IMR-90 (cell line): ENCODE measurements at regions not wholly inside any gene's neighbourhood (a gene's known extent, or its start where the extent isn't known, plus 50 kb on each side); places are given as distances from the start of the nearest gene placed in this dataset.

Source experiments
- ATAC-seq: fragments of 200-7000 bp; cut with Tn5 transposase; 2 replicates; pipeline ENCODE4 v1.9.1; 2020; ENCODE audit warnings: low read depth, mild to moderate bottlenecking, moderate library complexity
- BruUV-seq: library from RNA; stranded (reverse); fragments of 400-500 nt; replicated peaks from 2 replicates; lab custom pipeline; 2021; lab: Mats Ljungman, UMichigan
- CTCF ChIA-PET: fragments of 300-600 bp; formaldehyde crosslinking; extraction: SDS; loops from one replicate; lab custom pipeline; 2021; ENCODE audit warnings: antibody characterized with exemption; lab: Yijun Ruan, JAX
- POLR2A ChIA-PET: fragments of 300-600 bp; sonication (Branson Sonifier 250); formaldehyde crosslinking; loops from one replicate; lab custom pipeline; 2022; ENCODE audit warnings: antibody characterized with exemption; ENCODE audit not compliant: unreplicated experiment; lab: Charles Lee
- DNase-seq: peaks from one replicate; pipeline ENCODE4 v3.0.0; 2013
- H2AFZ ChIP-seq: replicated peaks from 2 replicates; pipeline ENCODE3; 2013; ENCODE audit warnings: low read length, mild to moderate bottlenecking; ENCODE audit not compliant: poor library complexity
- H2AK5ac ChIP-seq: 2 replicates; pipeline ENCODE4 v1.6.1; 2013; ENCODE audit warnings: low read depth, low read length, inconsistent platforms
- H2AK9ac ChIP-seq: replicated peaks from 2 replicates; pipeline ENCODE3; 2013; ENCODE audit warnings: mild to moderate bottlenecking, low read depth, low read length, moderate library complexity; ENCODE audit not compliant: poor library complexity
- H2BK120ac ChIP-seq: 2 replicates; pipeline ENCODE4 v1.6.1; 2013; ENCODE audit warnings: low read depth, low read length, inconsistent platforms
- H2BK15ac ChIP-seq: 3 replicates; pipeline ENCODE4 v1.6.1; 2013; ENCODE audit warnings: low read depth, low read length, inconsistent platforms
- H2BK20ac ChIP-seq: 2 replicates; pipeline ENCODE4 v1.6.1; 2013; ENCODE audit warnings: low read depth, mild to moderate bottlenecking, inconsistent platforms, low read length, moderate library complexity
- H2BK5ac ChIP-seq: 2 replicates; pipeline ENCODE4 v1.6.1; 2013; ENCODE audit warnings: mild to moderate bottlenecking, low read depth, low read length, inconsistent platforms; ENCODE audit not compliant: poor library complexity, severe bottlenecking
- H3K14ac ChIP-seq: replicated peaks from 2 replicates; pipeline ENCODE4 v1.6.1; 2013; ENCODE audit warnings: low read depth, low read length, inconsistent platforms
- H3K18ac ChIP-seq: 2 replicates; pipeline ENCODE4 v1.6.1; 2013; ENCODE audit warnings: low read depth, low read length, control low read depth
- H3K23ac ChIP-seq: 2 replicates; pipeline ENCODE4 v1.6.1; 2013; ENCODE audit warnings: low read depth, low read length, inconsistent platforms
- H3K27ac ChIP-seq: 2 replicates; pipeline ENCODE4 v1.5.1; 2013; ENCODE audit warnings: mild to moderate bottlenecking, control low read depth, low read length; ENCODE audit not compliant: insufficient read depth
- H3K27me3 ChIP-seq: 2 replicates; pipeline ENCODE4 v1.6.1; 2013; ENCODE audit warnings: low read length; ENCODE audit not compliant: control insufficient read depth, insufficient read depth
- H3K36me3 ChIP-seq: 2 replicates; pipeline ENCODE4 v1.6.1; 2013; ENCODE audit warnings: low read length, mixed read lengths; ENCODE audit not compliant: control insufficient read depth, insufficient read depth
- H3K4ac ChIP-seq: 2 replicates; pipeline ENCODE4 v1.6.1; 2013; ENCODE audit warnings: low read depth, low read length, inconsistent platforms
- H3K4me1 ChIP-seq: 2 replicates; pipeline ENCODE4 v1.6.1; 2013; ENCODE audit warnings: low read length, mixed read lengths; ENCODE audit not compliant: control insufficient read depth, insufficient read depth
- H3K4me2 ChIP-seq: 2 replicates; pipeline ENCODE4 v1.6.1; 2013; ENCODE audit warnings: low read depth, mild to moderate bottlenecking, control low read depth, low read length, moderate library complexity
- H3K4me3 ChIP-seq: 2 replicates; pipeline ENCODE4 v1.5.1; 2013; ENCODE audit warnings: low read depth, mild to moderate bottlenecking, control low read depth, low read length, moderate library complexity; ENCODE audit not compliant: insufficient read depth
- H3K56ac ChIP-seq: 2 replicates; pipeline ENCODE4 v1.6.1; 2013; ENCODE audit warnings: low read length, inconsistent platforms; ENCODE audit not compliant: insufficient read depth; ENCODE audit errors: extremely low read depth
- H3K79me1 ChIP-seq, 2 experiments: 2 replicates each; pipeline ENCODE4 v1.6.1; 2013; ENCODE audit warnings: low read length in 2 of 2, inconsistent platforms in 1 of 2, low read depth in 1 of 2
- H3K9ac ChIP-seq: 2 replicates; pipeline ENCODE4 v1.6.1; 2013; ENCODE audit warnings: low read depth, low read length, control low read depth
- H3K9me1 ChIP-seq: 2 replicates; pipeline ENCODE4 v1.6.1; 2013; ENCODE audit warnings: low read length, inconsistent platforms; ENCODE audit not compliant: insufficient read depth
- H3K9me3 ChIP-seq: 2 replicates; pipeline ENCODE4 v1.6.1; 2013; ENCODE audit warnings: low read length; ENCODE audit not compliant: control insufficient read depth, insufficient read depth
- H4K20me1 ChIP-seq: 2 replicates; pipeline ENCODE4 v1.6.1; 2013; ENCODE audit warnings: low read length, inconsistent platforms; ENCODE audit not compliant: insufficient read depth
- H4K5ac ChIP-seq: 2 replicates; pipeline ENCODE4 v1.6.1; 2013; ENCODE audit warnings: mild to moderate bottlenecking, low read depth, low read length, control low read depth
- H4K8ac ChIP-seq, 2 experiments: 2 replicates each; pipeline ENCODE4 v1.6.1; 2013; ENCODE audit warnings: low read depth in 2 of 2, low read length in 2 of 2, control low read depth in 1 of 2, inconsistent platforms in 1 of 2
- H4K91ac ChIP-seq: 2 replicates; pipeline ENCODE4 v1.6.1; 2013; ENCODE audit warnings: low read depth, low read length, inconsistent platforms; ENCODE audit not compliant: insufficient read depth
- FOS ChIP-seq: fragments of 150-350 bp; IDR thresholded peaks from 2 replicates; pipeline ENCODE4 v1.6.1; 2016; ENCODE audit warnings: low read depth, low read length
- MXI1 ChIP-seq: IDR thresholded peaks from 2 replicates; pipeline ENCODE4 v1.6.1; 2012; ENCODE audit warnings: low read depth, mild to moderate bottlenecking, low read length, moderate library complexity, borderline replicate concordance
- RFX5 ChIP-seq: IDR thresholded peaks from 2 replicates; pipeline ENCODE4 v1.8.0; 2012; ENCODE audit warnings: low read depth, mild to moderate bottlenecking, low read length, moderate library complexity
- WGBS, 2 experiments: methylation state at CpG; one replicate each; pipeline versions ENCODE4 v1.1.5 to v1.1.7; 2013; ENCODE audit warnings: missing lambda C conversion rate in 2 of 2; ENCODE audit not compliant: insufficient read length in 1 of 2; ENCODE audit errors: extremely low coverage in 2 of 2; 5-methylcytosine and 5-hydroxymethylcytosine counted together
- dilution Hi-C: fragments of 300-500 bp; cut with HindIII; formaldehyde crosslinking; loops from one replicate; pipeline ENCODE4 v1.14.3; 2018; ENCODE audit warnings: low sequenced_read_pairs; ENCODE audit not compliant: unreplicated experiment
- in situ Hi-C: fragments of 300-500 bp; cut with MboI; formaldehyde crosslinking; loops from 3 replicates; pipeline ENCODE4 v1.14.3; 2019; ENCODE audit warnings: low sequenced_read_pairs, inconsistent platforms, mixed read lengths
- intact Hi-C: fragments of 100-400 bp; cut with micrococcal nuclease; formaldehyde crosslinking; loops from 2 replicates; pipeline ENCODE4 v1.10.0; 2022

GRCh38 chr7:25296086-25296485 is 67.8 kb upstream of the NPVF start:
- POLR2A ChIA-PET: no interaction called here

More at GRCh38 chr7:25296086-25296485, 67.8 kb upstream of the NPVF start:
- H3K79me1 ChIP-seq: no peaks in the 10 kb centered on the region
- H3K4me1 ChIP-seq: no peaks in the 10 kb centered on the region
- H3K27me3 ChIP-seq: no peaks in the 10 kb centered on the region
- no peaks in the 10 kb centered on the region for H4K20me1 ChIP-seq
- no peaks in the 10 kb centered on the region for H3K36me3 ChIP-seq
- H2AFZ ChIP-seq: no peak overlapping the region
- H3K14ac ChIP-seq: no peak overlapping the region
- H3K23ac ChIP-seq: no peak overlapping the region
- dilution Hi-C loops: no loop called here
- no peak for TF ChIP-seq FOS
- TF ChIP-seq MXI1: no peak
- no peak for TF ChIP-seq RFX5
- H2AK5ac ChIP-seq: no peak overlapping the region
- DNase-seq (no peak), ATAC-seq (no peak)
- H3K56ac ChIP-seq: no peak overlapping the region
- H2BK20ac ChIP-seq: no peak overlapping the region
- CTCF ChIA-PET: no interaction called here
- no peaks in the 10 kb centered on the region for H3K9me1 ChIP-seq
- in situ Hi-C loops: no loop called here
- H3K4me2 ChIP-seq: no peak overlapping the region
- H4K8ac ChIP-seq: no peak overlapping the region
- H3K27ac ChIP-seq: no peak overlapping the region
- no peak overlapping the region for H4K5ac ChIP-seq
- WGBS, 2 experiments: no CpG with 5 or more reads among the region's 3 CpGs
- H3K18ac ChIP-seq: no peak overlapping the region
- H3K4me3 ChIP-seq: no peak overlapping the region
- no peak overlapping the region for H3K4ac ChIP-seq
- no peak overlapping the region for H2BK5ac ChIP-seq
- H2BK120ac ChIP-seq: no peak overlapping the region
- H4K91ac ChIP-seq: no peak overlapping the region
- no peak overlapping the region for H3K9ac ChIP-seq
- H2BK15ac ChIP-seq: no peak overlapping the region
- no peaks in the 10 kb centered on the region for H3K9me3 ChIP-seq
- intact Hi-C loops: no loop called here
- BruUV-seq: no TSS peak
- H2AK9ac ChIP-seq: no peak overlapping the region
